Thoracic aorta (tissue), 2 donors: ENCODE measurements at regions not wholly inside any gene's neighbourhood (a gene's known extent, or its start where the extent isn't known, plus 50 kb on each side); places are given as distances from the start of the nearest gene placed in this dataset.
"Not testable (repeated sequence)": the region's sequence is repeated elsewhere in the genome, so short reads cannot be mapped to it uniquely, and the experiment has no call there.

Experiments used
- ATAC-seq: fragments of 150-250 bp; one replicate; pipeline ENCODE4 v1.8.0; 2017; ENCODE audit warnings: low read depth; ENCODE audit not compliant: insufficient number of reproducible peaks, low FRiP score
- DNase-seq: peaks from one replicate; pipeline ENCODE4 v3.0.0-alpha.2; 2020; ENCODE audit warnings: low spot score
- H3K27ac ChIP-seq, 2 donors: fragments of 200-600 bp; sonication (generic); 1 replicate in 1 of 2; 2 replicates in 1 of 2; pipeline ENCODE4 v1.5.1; 2016; ENCODE audit warnings: mild to moderate bottlenecking in 2 of 2, moderate library complexity in 2 of 2
- H3K27me3 ChIP-seq: fragments of 200-600 bp; sonication (generic); replicated peaks from 2 replicates; pipeline ENCODE4 v1.6.0; 2016; ENCODE audit warnings: mild to moderate bottlenecking; ENCODE audit not compliant: insufficient read depth
- H3K36me3 ChIP-seq: fragments of 200-600 bp; sonication (generic); one replicate; pipeline ENCODE4 v1.5.1; 2016
- H3K4me1 ChIP-seq, 2 donors: fragments of 200-600 bp; sonication (generic); 1 replicate in 1 of 2; 2 replicates in 1 of 2; pipeline versions ENCODE4 v1.5.1 to v1.6.0; 2016; ENCODE audit warnings: low read depth in 2 of 2, mild to moderate bottlenecking in 1 of 2; ENCODE audit not compliant: control insufficient read depth in 1 of 2
- H3K4me3 ChIP-seq: fragments of 200-600 bp; sonication (generic); 2 replicates; pipeline ENCODE4 v1.5.1; 2016; ENCODE audit warnings: mild to moderate bottlenecking
- H3K9me3 ChIP-seq: fragments of 200-600 bp; sonication (generic); 2 replicates; pipeline ENCODE4 v1.5.1; 2016
- CTCF ChIP-seq: fragments of 200-600 bp; sonication (generic); IDR thresholded peaks from one replicate; pipeline ENCODE4 v1.5.1; 2019; ENCODE audit warnings: antibody characterized with exemption

DNA sequence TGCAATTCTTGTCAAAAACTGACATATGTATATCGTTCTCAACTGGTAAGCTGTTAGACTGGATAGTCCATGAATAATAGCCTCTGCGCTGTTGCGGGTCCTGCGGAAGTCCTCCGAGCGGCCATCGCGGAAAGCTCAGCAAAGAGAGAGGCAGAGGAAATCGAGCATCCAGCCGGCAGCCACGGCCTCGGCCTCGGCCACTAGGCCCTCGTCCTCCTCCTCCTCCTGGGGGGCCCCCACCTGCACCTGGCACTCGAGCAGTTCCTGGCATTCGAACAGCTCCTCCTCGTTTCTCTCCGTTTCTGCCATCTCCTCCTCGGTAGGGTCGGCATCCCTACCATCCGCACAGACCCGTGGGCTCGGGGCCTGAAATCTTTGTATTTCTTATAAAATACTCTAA, 111.2 kb upstream of the CYLC1 start:
- not testable (repeated sequence) for H3K27ac ChIP-seq, H3K36me3 ChIP-seq, ATAC-seq, H3K27me3 ChIP-seq, H3K4me3 ChIP-seq, DNase-seq, H3K4me1 ChIP-seq, H3K9me3 ChIP-seq

- not testable (repeated sequence) for H3K27ac ChIP-seq, H3K27me3 ChIP-seq, DNase-seq, H3K36me3 ChIP-seq, H3K4me3 ChIP-seq, H3K4me1 ChIP-seq, ATAC-seq, H3K9me3 ChIP-seq
These were observed 110.5 kb upstream of the CYLC1 start for GRCh38 chrX:83750451-83750850.

DNA sequence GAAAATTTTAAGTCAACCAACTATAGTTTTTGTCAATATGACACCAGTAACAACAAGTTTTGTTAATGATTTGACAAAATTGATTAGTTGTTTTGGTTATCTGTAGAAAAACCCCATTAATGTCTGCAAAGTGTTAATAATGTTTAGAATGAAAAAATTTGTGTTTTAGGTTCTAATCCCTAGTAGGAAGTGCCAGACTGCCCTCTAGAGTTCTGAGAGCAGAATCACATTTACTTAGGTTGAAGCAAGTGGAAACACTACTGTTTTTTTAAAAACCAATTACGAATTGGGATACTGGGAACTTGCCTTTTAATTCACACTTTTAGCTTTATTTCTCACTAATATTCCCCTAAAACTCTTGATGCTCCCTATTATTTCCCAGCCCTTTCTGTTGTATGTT, 101.1 kb upstream of the CYLC1 start:
- Histone ChIP-seq H3K4me1 (no peaks in the 10 kb centered on the region), H3K27ac (no peak overlapping the region), H3K36me3 (no peaks in the 10 kb centered on the region), H3K9me3 (no peaks in the 10 kb centered on the region), H3K27me3 (no peaks in the 10 kb centered on the region), H3K4me3 (no peak overlapping the region)
- ATAC-seq = no peak
- DNase-seq = no peak
- TF ChIP-seq CTCF = peak; percentile 19

- no peaks in the 10 kb centered on the region for H3K4me1 ChIP-seq
- H3K36me3 ChIP-seq = no peaks in the 10 kb centered on the region
- DNase-seq (no peak), ATAC-seq (no peak)
- H3K4me3 ChIP-seq = no peak overlapping the region
- no peak overlapping the region for H3K27ac ChIP-seq
- no peaks in the 10 kb centered on the region for H3K27me3 ChIP-seq
- TF ChIP-seq CTCF = no peak
- no peaks in the 10 kb centered on the region for H3K9me3 ChIP-seq
These were observed 89.3 kb upstream of the CYLC1 start for GRCh38 chrX:83771664-83772063.
